K562 (cell line): ENCODE measurements at regions not wholly inside any gene's neighbourhood (a gene's known extent, or its start where the extent isn't known, plus 50 kb on each side); places are given as distances from the start of the nearest gene placed in this dataset.

Experiments used
- ATAC-seq: fragments of 200-7000 bp; cut with Tn5 transposase; 3 replicates; pipeline ENCODE4 v1.9.1; 2020; ENCODE audit warnings: moderate library complexity
- BruUV-seq: library from RNA; stranded (reverse); fragments of 400-500 nt; replicated peaks from 2 replicates; lab custom pipeline; 2021; lab: Mats Ljungman, UMichigan
- CTCF ChIA-PET: fragments of 300-600 bp; formaldehyde crosslinking; extraction: SDS; loops from one replicate; lab custom pipeline; 2021; ENCODE audit warnings: low intra/inter-chr PET ratio; lab: Yijun Ruan, JAX
- POLR2A ChIA-PET: fragments of 300-600, 350-650 bp; sonication (Branson Sonifier 250); formaldehyde crosslinking; extraction: SDS; loops from one replicate; lab custom pipeline; 2021; ENCODE audit warnings: antibody characterized with exemption, inconsistent platforms; lab: Yijun Ruan, JAX
- DNase-seq, 4 experiments: peaks; one replicate each; pipeline versions ENCODE4 v3.0.0 to v3.0.0-alpha.2; 2011 to 2018; ENCODE audit warnings: low spot score in 3 of 4, mixed read lengths in 3 of 4; ENCODE audit errors: extremely low read depth in 1 of 4
- FAIRE-seq: peaks from 2 replicates; lab custom pipeline; 2011; peaks lifted over from hg19 to GRCh38; lab: Jason Lieb, UNC
- H2AFZ ChIP-seq: 2 replicates; pipeline ENCODE4 v1.6.0; 2011; ENCODE audit warnings: low read depth, low read length, control low read depth, inconsistent platforms
- H3K27ac ChIP-seq: fragments of 200-600 bp; 3 replicates; pipeline ENCODE4 v1.8.0; 2011; ENCODE audit warnings: low read depth, mild to moderate bottlenecking, control low read depth, inconsistent platforms, low read length, moderate library complexity, mixed read lengths; ENCODE audit errors: extremely low read depth
- H3K27me3 ChIP-seq, 2 experiments: fragments of 300-600 bp in 1 of 2; 2 replicates in 1 of 2; 3 replicates in 1 of 2; pipeline versions ENCODE4 v1.6.0 to v1.8.0; 2011; ENCODE audit warnings: inconsistent platforms in 2 of 2, low read length in 2 of 2, mild to moderate bottlenecking in 1 of 2, mixed read lengths in 1 of 2, moderate library complexity in 1 of 2; ENCODE audit not compliant: control insufficient read depth in 2 of 2, insufficient read depth in 2 of 2
- H3K36me3 ChIP-seq: fragments of 300-600 bp; 3 replicates; pipeline ENCODE4 v1.8.0; 2011; ENCODE audit warnings: mild to moderate bottlenecking, low read length, inconsistent platforms; ENCODE audit not compliant: control insufficient read depth, insufficient read depth
- H3K4me1 ChIP-seq, 2 experiments: fragments of 200-600 bp in 1 of 2; replicated peaks in 1 of 2; 2 replicates in 1 of 2; 3 replicates in 1 of 2; pipeline versions ENCODE4 v1.5.1 to v1.8.0; 2011; ENCODE audit warnings: inconsistent platforms in 2 of 2, low read length in 2 of 2, mild to moderate bottlenecking in 1 of 2, mixed read lengths in 1 of 2, moderate library complexity in 1 of 2; ENCODE audit not compliant: control insufficient read depth in 2 of 2, insufficient read depth in 2 of 2
- H3K4me2 ChIP-seq: 2 replicates; pipeline ENCODE4 v1.6.1; 2011; ENCODE audit warnings: low read length, control low read depth, inconsistent platforms, mixed read lengths; ENCODE audit not compliant: insufficient read depth
- H3K4me3 ChIP-seq: fragments of 200-600 bp; sonication (generic), shearing (Covaris generic); 2 replicates; pipeline ENCODE4 v1.5.1; 2016; ENCODE audit warnings: control low read depth, inconsistent platforms
- H3K79me2 ChIP-seq: fragments of 200-600 bp; 3 replicates; pipeline ENCODE4 v1.8.0; 2011; ENCODE audit warnings: low read length, inconsistent platforms; ENCODE audit not compliant: control insufficient read depth, insufficient read depth
- H3K9ac ChIP-seq, 2 experiments: 2 replicates each; pipeline versions ENCODE4 v1.6.0 to v1.6.1; 2011; ENCODE audit warnings: low read depth in 2 of 2, low read length in 2 of 2, control low read depth in 1 of 2, inconsistent platforms in 1 of 2, mild to moderate bottlenecking in 1 of 2, mixed read lengths in 1 of 2; ENCODE audit not compliant: insufficient read depth in 1 of 2
- H3K9me1 ChIP-seq: one replicate; pipeline ENCODE4 v1.6.0; 2011; ENCODE audit warnings: inconsistent platforms, mild to moderate bottlenecking, low read length, moderate library complexity; ENCODE audit not compliant: control insufficient read depth, insufficient read depth
- H3K9me3 ChIP-seq: replicated peaks from 2 replicates; pipeline ENCODE4 v1.5.1; 2011; ENCODE audit warnings: low read depth, low read length, inconsistent platforms; ENCODE audit not compliant: control insufficient read depth, insufficient read depth
- H4K20me1 ChIP-seq: replicated peaks from 2 replicates; pipeline ENCODE4 v1.6.1; 2011; ENCODE audit warnings: low read length, inconsistent platforms, mixed read lengths; ENCODE audit not compliant: control insufficient read depth, insufficient read depth
- BACH1 ChIP-seq: fragments of 200-800 bp; sonication (Bioruptor generic); IDR thresholded peaks from 2 replicates; pipeline ENCODE4 v1.6.1; 2016; ENCODE audit warnings: missing genetic modification characterization, missing compliant biosample characterization
- CBFA2T2 ChIP-seq: fragments of 450-650 bp; conservative IDR thresholded peaks from 2 replicates; pipeline ENCODE4 v1.6.1; 2017; ENCODE audit warnings: mild to moderate bottlenecking
- FOXP1 ChIP-seq: sonication (generic); formaldehyde crosslinking; IDR thresholded peaks from 2 replicates; pipeline ENCODE4 v1.8.0; 2022; ENCODE audit warnings: mild to moderate bottlenecking, missing genetic modification reagents
- NFRKB ChIP-seq: fragments of 450-650 bp; IDR thresholded peaks from 2 replicates; pipeline ENCODE4 v1.6.1; 2016; ENCODE audit warnings: low read depth
- NR4A1 ChIP-seq, 2 experiments: fragments of 250-450 bp in 1 of 2; fragments of 450-650 bp in 1 of 2; sonication (Bioruptor Pico) in 1 of 2; IDR thresholded peaks; 2 replicates each; pipeline versions ENCODE4 v1.4.0 to v1.6.1; 2016 to 2020; ENCODE audit warnings: mild to moderate bottlenecking in 2 of 2, missing compliant biosample characterization in 1 of 2, missing genetic modification characterization in 1 of 2, moderate library complexity in 1 of 2
- RBFOX2 ChIP-seq: fragments of 200-400 bp; formaldehyde crosslinking; IDR thresholded peaks from 2 replicates; pipeline ENCODE4 v1.6.1; 2017; ENCODE audit warnings: low read depth, mild to moderate bottlenecking, low read length, moderate library complexity
- RUNX1 ChIP-seq: sonication (generic); IDR thresholded peaks from 2 replicates; pipeline ENCODE4 v1.6.1; 2016; ENCODE audit warnings: antibody characterized with exemption, low read depth
- WGBS: fragments of 100-300 bp; shearing (Covaris generic); methylation state at CpG from one replicate; pipeline ENCODE4 v1.1.6; 2016; ENCODE audit warnings: low coverage, mixed read lengths; ENCODE audit not compliant: insufficient coverage; ENCODE audit errors: missing lambda C conversion rate; 5-methylcytosine and 5-hydroxymethylcytosine counted together
- in situ Hi-C: fragments of 300-500 bp; cut with MboI; formaldehyde crosslinking; loops from 4 replicates; pipeline ENCODE4 v1.15.0; 2018; ENCODE audit warnings: inconsistent platforms, mixed read lengths
- intact Hi-C: fragments of 100-400 bp; cut with micrococcal nuclease; formaldehyde crosslinking; loops from 2 replicates; pipeline ENCODE4 v1.14.2; 2022
- TF ChIP-seq, protein P1 (sequence below): fragments of 450-650 bp; IDR thresholded peaks from 2 replicates; pipeline ENCODE4 v1.6.1; 2016; ENCODE audit warnings: mild to moderate bottlenecking, moderate library complexity
- TF ChIP-seq, protein P2 (sequence below): fragments of 250-450 bp; sonication (Bioruptor Pico); IDR thresholded peaks from 2 replicates; pipeline ENCODE4 v1.4.0; 2020; ENCODE audit warnings: mild to moderate bottlenecking, moderate library complexity

DNA sequence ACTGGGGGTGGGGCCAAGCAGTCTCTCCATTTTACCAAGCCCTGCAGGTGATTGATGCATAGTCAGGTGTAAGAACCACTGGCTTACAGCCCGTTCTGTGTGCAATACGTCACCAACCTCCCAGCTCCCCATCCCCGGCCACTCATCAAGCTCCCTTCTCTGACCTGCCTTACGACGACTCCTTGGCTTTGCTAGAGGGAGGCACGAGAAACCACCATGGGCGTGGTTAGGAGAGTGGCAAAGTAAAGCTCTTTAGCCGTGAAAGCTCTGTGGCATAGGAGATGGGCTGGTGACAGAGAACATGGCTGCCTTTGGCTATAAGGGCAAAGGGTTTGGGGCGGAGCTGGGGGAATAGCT lies 109.1 kb downstream of the BDH1 start:
- H3K9me3 ChIP-seq: no peaks in the 10 kb centered on the region
- intact Hi-C loops: no loop called here
- H4K20me1 ChIP-seq: no peaks in the 10 kb centered on the region
- ATAC-seq (no peak), FAIRE-seq (no peak), DNase-seq (no peak)
- H3K27me3 ChIP-seq: no peaks in the 10 kb centered on the region; a peak in 1 of 5 replicates
- no peak overlapping the region for H3K4me3 ChIP-seq
- ChIA-PET POLR2A (no interaction called here), CTCF (no interaction called here)
- no TSS peak for BruUV-seq
- in situ Hi-C loops: no loop called here
- H3K9ac ChIP-seq: no peak overlapping the region
- H3K4me2 ChIP-seq: no peak overlapping the region
- WGBS: 80% methylated on average over 9 of the region's 9 CpGs
- no peaks in the 10 kb centered on the region for H3K36me3 ChIP-seq
- peaks cover 16 to 37% of the 10 kb centered on the region in 2 experiments for H3K4me1 ChIP-seq
- no peak overlapping the region for H2AFZ ChIP-seq
- H3K79me2 ChIP-seq: no peaks in the 10 kb centered on the region
- H3K9me1 ChIP-seq: no peaks in the 10 kb centered on the region
- H3K27ac ChIP-seq: no peak overlapping the region
- TF ChIP-seq RBFOX2 (no peak), NR4A1 (CRISPR knock-in tag; IDR thresholded peaks at IDR 0.05) (no peak), NR4A1 (tag; IDR thresholded peaks at IDR 0.05) (no peak), RUNX1 (no peak), BACH1 (tag) (no peak), FOXP1 (CRISPR knock-in tag) (no peak), CBFA2T2 (no peak), NFRKB (no peak)
- TF ChIP-seq, protein P1, sequence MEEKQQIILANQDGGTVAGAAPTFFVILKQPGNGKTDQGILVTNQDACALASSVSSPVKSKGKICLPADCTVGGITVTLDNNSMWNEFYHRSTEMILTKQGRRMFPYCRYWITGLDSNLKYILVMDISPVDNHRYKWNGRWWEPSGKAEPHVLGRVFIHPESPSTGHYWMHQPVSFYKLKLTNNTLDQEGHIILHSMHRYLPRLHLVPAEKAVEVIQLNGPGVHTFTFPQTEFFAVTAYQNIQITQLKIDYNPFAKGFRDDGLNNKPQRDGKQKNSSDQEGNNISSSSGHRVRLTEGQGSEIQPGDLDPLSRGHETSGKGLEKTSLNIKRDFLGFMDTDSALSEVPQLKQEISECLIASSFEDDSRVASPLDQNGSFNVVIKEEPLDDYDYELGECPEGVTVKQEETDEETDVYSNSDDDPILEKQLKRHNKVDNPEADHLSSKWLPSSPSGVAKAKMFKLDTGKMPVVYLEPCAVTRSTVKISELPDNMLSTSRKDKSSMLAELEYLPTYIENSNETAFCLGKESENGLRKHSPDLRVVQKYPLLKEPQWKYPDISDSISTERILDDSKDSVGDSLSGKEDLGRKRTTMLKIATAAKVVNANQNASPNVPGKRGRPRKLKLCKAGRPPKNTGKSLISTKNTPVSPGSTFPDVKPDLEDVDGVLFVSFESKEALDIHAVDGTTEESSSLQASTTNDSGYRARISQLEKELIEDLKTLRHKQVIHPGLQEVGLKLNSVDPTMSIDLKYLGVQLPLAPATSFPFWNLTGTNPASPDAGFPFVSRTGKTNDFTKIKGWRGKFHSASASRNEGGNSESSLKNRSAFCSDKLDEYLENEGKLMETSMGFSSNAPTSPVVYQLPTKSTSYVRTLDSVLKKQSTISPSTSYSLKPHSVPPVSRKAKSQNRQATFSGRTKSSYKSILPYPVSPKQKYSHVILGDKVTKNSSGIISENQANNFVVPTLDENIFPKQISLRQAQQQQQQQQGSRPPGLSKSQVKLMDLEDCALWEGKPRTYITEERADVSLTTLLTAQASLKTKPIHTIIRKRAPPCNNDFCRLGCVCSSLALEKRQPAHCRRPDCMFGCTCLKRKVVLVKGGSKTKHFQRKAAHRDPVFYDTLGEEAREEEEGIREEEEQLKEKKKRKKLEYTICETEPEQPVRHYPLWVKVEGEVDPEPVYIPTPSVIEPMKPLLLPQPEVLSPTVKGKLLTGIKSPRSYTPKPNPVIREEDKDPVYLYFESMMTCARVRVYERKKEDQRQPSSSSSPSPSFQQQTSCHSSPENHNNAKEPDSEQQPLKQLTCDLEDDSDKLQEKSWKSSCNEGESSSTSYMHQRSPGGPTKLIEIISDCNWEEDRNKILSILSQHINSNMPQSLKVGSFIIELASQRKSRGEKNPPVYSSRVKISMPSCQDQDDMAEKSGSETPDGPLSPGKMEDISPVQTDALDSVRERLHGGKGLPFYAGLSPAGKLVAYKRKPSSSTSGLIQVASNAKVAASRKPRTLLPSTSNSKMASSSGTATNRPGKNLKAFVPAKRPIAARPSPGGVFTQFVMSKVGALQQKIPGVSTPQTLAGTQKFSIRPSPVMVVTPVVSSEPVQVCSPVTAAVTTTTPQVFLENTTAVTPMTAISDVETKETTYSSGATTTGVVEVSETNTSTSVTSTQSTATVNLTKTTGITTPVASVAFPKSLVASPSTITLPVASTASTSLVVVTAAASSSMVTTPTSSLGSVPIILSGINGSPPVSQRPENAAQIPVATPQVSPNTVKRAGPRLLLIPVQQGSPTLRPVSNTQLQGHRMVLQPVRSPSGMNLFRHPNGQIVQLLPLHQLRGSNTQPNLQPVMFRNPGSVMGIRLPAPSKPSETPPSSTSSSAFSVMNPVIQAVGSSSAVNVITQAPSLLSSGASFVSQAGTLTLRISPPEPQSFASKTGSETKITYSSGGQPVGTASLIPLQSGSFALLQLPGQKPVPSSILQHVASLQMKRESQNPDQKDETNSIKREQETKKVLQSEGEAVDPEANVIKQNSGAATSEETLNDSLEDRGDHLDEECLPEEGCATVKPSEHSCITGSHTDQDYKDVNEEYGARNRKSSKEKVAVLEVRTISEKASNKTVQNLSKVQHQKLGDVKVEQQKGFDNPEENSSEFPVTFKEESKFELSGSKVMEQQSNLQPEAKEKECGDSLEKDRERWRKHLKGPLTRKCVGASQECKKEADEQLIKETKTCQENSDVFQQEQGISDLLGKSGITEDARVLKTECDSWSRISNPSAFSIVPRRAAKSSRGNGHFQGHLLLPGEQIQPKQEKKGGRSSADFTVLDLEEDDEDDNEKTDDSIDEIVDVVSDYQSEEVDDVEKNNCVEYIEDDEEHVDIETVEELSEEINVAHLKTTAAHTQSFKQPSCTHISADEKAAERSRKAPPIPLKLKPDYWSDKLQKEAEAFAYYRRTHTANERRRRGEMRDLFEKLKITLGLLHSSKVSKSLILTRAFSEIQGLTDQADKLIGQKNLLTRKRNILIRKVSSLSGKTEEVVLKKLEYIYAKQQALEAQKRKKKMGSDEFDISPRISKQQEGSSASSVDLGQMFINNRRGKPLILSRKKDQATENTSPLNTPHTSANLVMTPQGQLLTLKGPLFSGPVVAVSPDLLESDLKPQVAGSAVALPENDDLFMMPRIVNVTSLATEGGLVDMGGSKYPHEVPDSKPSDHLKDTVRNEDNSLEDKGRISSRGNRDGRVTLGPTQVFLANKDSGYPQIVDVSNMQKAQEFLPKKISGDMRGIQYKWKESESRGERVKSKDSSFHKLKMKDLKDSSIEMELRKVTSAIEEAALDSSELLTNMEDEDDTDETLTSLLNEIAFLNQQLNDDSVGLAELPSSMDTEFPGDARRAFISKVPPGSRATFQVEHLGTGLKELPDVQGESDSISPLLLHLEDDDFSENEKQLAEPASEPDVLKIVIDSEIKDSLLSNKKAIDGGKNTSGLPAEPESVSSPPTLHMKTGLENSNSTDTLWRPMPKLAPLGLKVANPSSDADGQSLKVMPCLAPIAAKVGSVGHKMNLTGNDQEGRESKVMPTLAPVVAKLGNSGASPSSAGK: no peak
- TF ChIP-seq, protein P2, sequence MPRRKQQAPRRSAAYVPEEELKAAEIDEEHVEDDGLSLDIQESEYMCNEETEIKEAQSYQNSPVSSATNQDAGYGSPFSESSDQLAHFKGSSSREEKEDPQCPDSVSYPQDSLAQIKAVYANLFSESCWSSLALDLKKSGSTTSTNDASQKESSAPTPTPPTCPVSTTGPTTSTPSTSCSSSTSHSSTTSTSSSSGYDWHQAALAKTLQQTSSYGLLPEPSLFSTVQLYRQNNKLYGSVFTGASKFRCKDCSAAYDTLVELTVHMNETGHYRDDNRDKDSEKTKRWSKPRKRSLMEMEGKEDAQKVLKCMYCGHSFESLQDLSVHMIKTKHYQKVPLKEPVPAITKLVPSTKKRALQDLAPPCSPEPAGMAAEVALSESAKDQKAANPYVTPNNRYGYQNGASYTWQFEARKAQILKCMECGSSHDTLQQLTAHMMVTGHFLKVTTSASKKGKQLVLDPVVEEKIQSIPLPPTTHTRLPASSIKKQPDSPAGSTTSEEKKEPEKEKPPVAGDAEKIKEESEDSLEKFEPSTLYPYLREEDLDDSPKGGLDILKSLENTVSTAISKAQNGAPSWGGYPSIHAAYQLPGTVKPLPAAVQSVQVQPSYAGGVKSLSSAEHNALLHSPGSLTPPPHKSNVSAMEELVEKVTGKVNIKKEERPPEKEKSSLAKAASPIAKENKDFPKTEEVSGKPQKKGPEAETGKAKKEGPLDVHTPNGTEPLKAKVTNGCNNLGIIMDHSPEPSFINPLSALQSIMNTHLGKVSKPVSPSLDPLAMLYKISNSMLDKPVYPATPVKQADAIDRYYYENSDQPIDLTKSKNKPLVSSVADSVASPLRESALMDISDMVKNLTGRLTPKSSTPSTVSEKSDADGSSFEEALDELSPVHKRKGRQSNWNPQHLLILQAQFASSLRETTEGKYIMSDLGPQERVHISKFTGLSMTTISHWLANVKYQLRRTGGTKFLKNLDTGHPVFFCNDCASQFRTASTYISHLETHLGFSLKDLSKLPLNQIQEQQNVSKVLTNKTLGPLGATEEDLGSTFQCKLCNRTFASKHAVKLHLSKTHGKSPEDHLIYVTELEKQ (CRISPR knock-in tag): no peak
